IMR-90 (cell line): ENCODE measurements at regions not wholly inside any gene's neighbourhood (a gene's known extent, or its start where the extent isn't known, plus 50 kb on each side); places are given as distances from the start of the nearest gene placed in this dataset.

Experiments used
- ATAC-seq: fragments of 200-7000 bp; cut with Tn5 transposase; 2 replicates; pipeline ENCODE4 v1.9.1; 2020; ENCODE audit warnings: low read depth, mild to moderate bottlenecking, moderate library complexity
- BruUV-seq: library from RNA; stranded (reverse); fragments of 400-500 nt; replicated peaks from 2 replicates; lab custom pipeline; 2021; lab: Mats Ljungman, UMichigan
- CTCF ChIA-PET: fragments of 300-600 bp; formaldehyde crosslinking; extraction: SDS; loops from one replicate; lab custom pipeline; 2021; ENCODE audit warnings: antibody characterized with exemption; lab: Yijun Ruan, JAX
- POLR2A ChIA-PET: fragments of 300-600 bp; sonication (Branson Sonifier 250); formaldehyde crosslinking; loops from one replicate; lab custom pipeline; 2022; ENCODE audit warnings: antibody characterized with exemption; ENCODE audit not compliant: unreplicated experiment; lab: Charles Lee
- DNase-seq: peaks from one replicate; pipeline ENCODE4 v3.0.0; 2013
- H2AFZ ChIP-seq: replicated peaks from 2 replicates; pipeline ENCODE3; 2013; ENCODE audit warnings: low read length, mild to moderate bottlenecking; ENCODE audit not compliant: poor library complexity
- H2AK5ac ChIP-seq: 2 replicates; pipeline ENCODE4 v1.6.1; 2013; ENCODE audit warnings: low read depth, low read length, inconsistent platforms
- H2AK9ac ChIP-seq: replicated peaks from 2 replicates; pipeline ENCODE3; 2013; ENCODE audit warnings: mild to moderate bottlenecking, low read depth, low read length, moderate library complexity; ENCODE audit not compliant: poor library complexity
- H2BK120ac ChIP-seq: 2 replicates; pipeline ENCODE4 v1.6.1; 2013; ENCODE audit warnings: low read depth, low read length, inconsistent platforms
- H2BK15ac ChIP-seq: 3 replicates; pipeline ENCODE4 v1.6.1; 2013; ENCODE audit warnings: low read depth, low read length, inconsistent platforms
- H2BK20ac ChIP-seq: 2 replicates; pipeline ENCODE4 v1.6.1; 2013; ENCODE audit warnings: low read depth, mild to moderate bottlenecking, inconsistent platforms, low read length, moderate library complexity
- H2BK5ac ChIP-seq: 2 replicates; pipeline ENCODE4 v1.6.1; 2013; ENCODE audit warnings: mild to moderate bottlenecking, low read depth, low read length, inconsistent platforms; ENCODE audit not compliant: poor library complexity, severe bottlenecking
- H3K14ac ChIP-seq: replicated peaks from 2 replicates; pipeline ENCODE4 v1.6.1; 2013; ENCODE audit warnings: low read depth, low read length, inconsistent platforms
- H3K18ac ChIP-seq: 2 replicates; pipeline ENCODE4 v1.6.1; 2013; ENCODE audit warnings: low read depth, low read length, control low read depth
- H3K23ac ChIP-seq: 2 replicates; pipeline ENCODE4 v1.6.1; 2013; ENCODE audit warnings: low read depth, low read length, inconsistent platforms
- H3K27ac ChIP-seq: 2 replicates; pipeline ENCODE4 v1.5.1; 2013; ENCODE audit warnings: mild to moderate bottlenecking, control low read depth, low read length; ENCODE audit not compliant: insufficient read depth
- H3K27me3 ChIP-seq: 2 replicates; pipeline ENCODE4 v1.6.1; 2013; ENCODE audit warnings: low read length; ENCODE audit not compliant: control insufficient read depth, insufficient read depth
- H3K36me3 ChIP-seq: 2 replicates; pipeline ENCODE4 v1.6.1; 2013; ENCODE audit warnings: low read length, mixed read lengths; ENCODE audit not compliant: control insufficient read depth, insufficient read depth
- H3K4ac ChIP-seq: 2 replicates; pipeline ENCODE4 v1.6.1; 2013; ENCODE audit warnings: low read depth, low read length, inconsistent platforms
- H3K4me1 ChIP-seq: 2 replicates; pipeline ENCODE4 v1.6.1; 2013; ENCODE audit warnings: low read length, mixed read lengths; ENCODE audit not compliant: control insufficient read depth, insufficient read depth
- H3K4me2 ChIP-seq: 2 replicates; pipeline ENCODE4 v1.6.1; 2013; ENCODE audit warnings: low read depth, mild to moderate bottlenecking, control low read depth, low read length, moderate library complexity
- H3K4me3 ChIP-seq: 2 replicates; pipeline ENCODE4 v1.5.1; 2013; ENCODE audit warnings: low read depth, mild to moderate bottlenecking, control low read depth, low read length, moderate library complexity; ENCODE audit not compliant: insufficient read depth
- H3K56ac ChIP-seq: 2 replicates; pipeline ENCODE4 v1.6.1; 2013; ENCODE audit warnings: low read length, inconsistent platforms; ENCODE audit not compliant: insufficient read depth; ENCODE audit errors: extremely low read depth
- H3K79me1 ChIP-seq, 2 experiments: 2 replicates each; pipeline ENCODE4 v1.6.1; 2013; ENCODE audit warnings: low read length in 2 of 2, inconsistent platforms in 1 of 2, low read depth in 1 of 2
- H3K9ac ChIP-seq: 2 replicates; pipeline ENCODE4 v1.6.1; 2013; ENCODE audit warnings: low read depth, low read length, control low read depth
- H3K9me1 ChIP-seq: 2 replicates; pipeline ENCODE4 v1.6.1; 2013; ENCODE audit warnings: low read length, inconsistent platforms; ENCODE audit not compliant: insufficient read depth
- H3K9me3 ChIP-seq: 2 replicates; pipeline ENCODE4 v1.6.1; 2013; ENCODE audit warnings: low read length; ENCODE audit not compliant: control insufficient read depth, insufficient read depth
- H4K20me1 ChIP-seq: 2 replicates; pipeline ENCODE4 v1.6.1; 2013; ENCODE audit warnings: low read length, inconsistent platforms; ENCODE audit not compliant: insufficient read depth
- H4K5ac ChIP-seq: 2 replicates; pipeline ENCODE4 v1.6.1; 2013; ENCODE audit warnings: mild to moderate bottlenecking, low read depth, low read length, control low read depth
- H4K8ac ChIP-seq, 2 experiments: 2 replicates each; pipeline ENCODE4 v1.6.1; 2013; ENCODE audit warnings: low read depth in 2 of 2, low read length in 2 of 2, control low read depth in 1 of 2, inconsistent platforms in 1 of 2
- H4K91ac ChIP-seq: 2 replicates; pipeline ENCODE4 v1.6.1; 2013; ENCODE audit warnings: low read depth, low read length, inconsistent platforms; ENCODE audit not compliant: insufficient read depth
- BHLHE40 ChIP-seq: fragments of 150-350 bp; IDR thresholded peaks from 2 replicates; pipeline ENCODE4 v1.6.1; 2016; ENCODE audit warnings: mild to moderate bottlenecking, low read depth, low read length
- CEBPB ChIP-seq: IDR thresholded peaks from 2 replicates; pipeline ENCODE4 v1.6.1; 2012; ENCODE audit warnings: low read depth, low read length, improper control_type of control experiment
- CHD1 ChIP-seq: IDR thresholded peaks from 2 replicates; pipeline ENCODE4 v1.6.1; 2012; ENCODE audit warnings: low read depth, low read length, improper control_type of control experiment
- ELK1 ChIP-seq: fragments of 150-350 bp; IDR thresholded peaks from 2 replicates; pipeline ENCODE4 v1.6.1; 2016; ENCODE audit warnings: low read depth, mild to moderate bottlenecking, low read length, moderate library complexity, borderline replicate concordance
- FOS ChIP-seq: fragments of 150-350 bp; IDR thresholded peaks from 2 replicates; pipeline ENCODE4 v1.6.1; 2016; ENCODE audit warnings: low read depth, low read length
- MAFK ChIP-seq: IDR thresholded peaks from 2 replicates; pipeline ENCODE4 v1.6.1; 2012; ENCODE audit warnings: low read depth, low read length, improper control_type of control experiment
- MAZ ChIP-seq: IDR thresholded peaks from 2 replicates; pipeline ENCODE4 v1.6.1; 2012; ENCODE audit warnings: low read depth, mild to moderate bottlenecking, low read length, improper control_type of control experiment, moderate library complexity, borderline replicate concordance
- MXI1 ChIP-seq: IDR thresholded peaks from 2 replicates; pipeline ENCODE4 v1.6.1; 2012; ENCODE audit warnings: low read depth, mild to moderate bottlenecking, low read length, moderate library complexity, borderline replicate concordance
- NFE2L2 ChIP-seq: fragments of 150-350 bp; IDR thresholded peaks from 2 replicates; pipeline ENCODE4 v1.6.1; 2016; ENCODE audit warnings: low read depth, mild to moderate bottlenecking, low read length
- POLR2A ChIP-seq: IDR thresholded peaks from 2 replicates; pipeline ENCODE4 v1.6.1; 2012; ENCODE audit warnings: mild to moderate bottlenecking, low read depth, low read length
- RAD21 ChIP-seq: IDR thresholded peaks from 2 replicates; pipeline ENCODE4 v1.6.1; 2012; ENCODE audit warnings: low read length, improper control_type of control experiment
- RCOR1 ChIP-seq: IDR thresholded peaks from 2 replicates; pipeline ENCODE4 v1.6.1; 2012; ENCODE audit warnings: mild to moderate bottlenecking, low read length, improper control_type of control experiment; ENCODE audit not compliant: insufficient replicate concordance
- RFX5 ChIP-seq: IDR thresholded peaks from 2 replicates; pipeline ENCODE4 v1.8.0; 2012; ENCODE audit warnings: low read depth, mild to moderate bottlenecking, low read length, moderate library complexity
- SMC3 ChIP-seq: fragments of 150-350 bp; IDR thresholded peaks from 2 replicates; pipeline ENCODE4 v1.6.1; 2016; ENCODE audit warnings: low read depth, mild to moderate bottlenecking, antibody characterized with exemption, low read length, moderate library complexity
- USF2 ChIP-seq: fragments of 150-350 bp; IDR thresholded peaks from 2 replicates; pipeline ENCODE4 v1.6.1; 2017; ENCODE audit warnings: mild to moderate bottlenecking, antibody characterized with exemption, low read length, low read depth
- WGBS, 2 experiments: methylation state at CpG; one replicate each; pipeline versions ENCODE4 v1.1.5 to v1.1.7; 2013; ENCODE audit warnings: missing lambda C conversion rate in 2 of 2; ENCODE audit not compliant: insufficient read length in 1 of 2; ENCODE audit errors: extremely low coverage in 2 of 2; 5-methylcytosine and 5-hydroxymethylcytosine counted together
- dilution Hi-C: fragments of 300-500 bp; cut with HindIII; formaldehyde crosslinking; loops from one replicate; pipeline ENCODE4 v1.14.3; 2018; ENCODE audit warnings: low sequenced_read_pairs; ENCODE audit not compliant: unreplicated experiment
- in situ Hi-C: fragments of 300-500 bp; cut with MboI; formaldehyde crosslinking; loops from 3 replicates; pipeline ENCODE4 v1.14.3; 2019; ENCODE audit warnings: low sequenced_read_pairs, inconsistent platforms, mixed read lengths
- intact Hi-C: fragments of 100-400 bp; cut with micrococcal nuclease; formaldehyde crosslinking; loops from 2 replicates; pipeline ENCODE4 v1.10.0; 2022
- TF ChIP-seq, protein P1 (sequence below): conservative IDR thresholded peaks from 2 replicates; pipeline ENCODE4 v1.5.1; 2012; ENCODE audit warnings: mild to moderate bottlenecking, low read depth, low read length, improper control_type of control experiment

GRCh38 chr21:36641346-36641745 is 57.6 kb upstream of the SIM2 start:
- H3K9me3 ChIP-seq, result peaks cover 2% of the 10 kb centered on the region; the same call in 1 of the 2 replicates
- WGBS, 2 experiments, result no CpG with 5 or more reads among the region's 1 CpG
- in situ Hi-C loops, result no loop called here
- H2BK15ac ChIP-seq, result no peak overlapping the region
- H2AK5ac ChIP-seq, result no peak overlapping the region
- H3K18ac ChIP-seq, result no peak overlapping the region
- H4K20me1 ChIP-seq, result no peaks in the 10 kb centered on the region
- no peak overlapping the region for H2AK9ac ChIP-seq
- no peak overlapping the region for H2BK20ac ChIP-seq
- intact Hi-C loops, result no loop called here
- ChIA-PET POLR2A (no interaction called here), CTCF (interaction anchor here (1.9 kb wide), 1 partner anchor 11 kb away, joined by 4 read pairs; no protein-coding TSS in a partner anchor)
- H3K4me1 ChIP-seq, result peaks cover 1% of the 10 kb centered on the region
- no peaks in the 10 kb centered on the region for H3K79me1 ChIP-seq
- H3K9me1 ChIP-seq, result peaks cover 6% of the 10 kb centered on the region; the same call in 1 of the 2 replicates
- no peak overlapping the region for H3K4me2 ChIP-seq
- H3K23ac ChIP-seq, result no peak overlapping the region
- H4K5ac ChIP-seq, result no peak overlapping the region
- H3K9ac ChIP-seq, result no peak overlapping the region
- TF ChIP-seq SMC3, result no peak
- no peak for TF ChIP-seq POLR2A
- TF ChIP-seq CHD1, result no peak
- no peak for TF ChIP-seq FOS
- no peak for TF ChIP-seq MAFK
- TF ChIP-seq USF2, result no peak
- TF ChIP-seq NFE2L2, result no peak
- TF ChIP-seq BHLHE40, result no peak
- TF ChIP-seq CEBPB, result no peak
- TF ChIP-seq, protein P1, sequence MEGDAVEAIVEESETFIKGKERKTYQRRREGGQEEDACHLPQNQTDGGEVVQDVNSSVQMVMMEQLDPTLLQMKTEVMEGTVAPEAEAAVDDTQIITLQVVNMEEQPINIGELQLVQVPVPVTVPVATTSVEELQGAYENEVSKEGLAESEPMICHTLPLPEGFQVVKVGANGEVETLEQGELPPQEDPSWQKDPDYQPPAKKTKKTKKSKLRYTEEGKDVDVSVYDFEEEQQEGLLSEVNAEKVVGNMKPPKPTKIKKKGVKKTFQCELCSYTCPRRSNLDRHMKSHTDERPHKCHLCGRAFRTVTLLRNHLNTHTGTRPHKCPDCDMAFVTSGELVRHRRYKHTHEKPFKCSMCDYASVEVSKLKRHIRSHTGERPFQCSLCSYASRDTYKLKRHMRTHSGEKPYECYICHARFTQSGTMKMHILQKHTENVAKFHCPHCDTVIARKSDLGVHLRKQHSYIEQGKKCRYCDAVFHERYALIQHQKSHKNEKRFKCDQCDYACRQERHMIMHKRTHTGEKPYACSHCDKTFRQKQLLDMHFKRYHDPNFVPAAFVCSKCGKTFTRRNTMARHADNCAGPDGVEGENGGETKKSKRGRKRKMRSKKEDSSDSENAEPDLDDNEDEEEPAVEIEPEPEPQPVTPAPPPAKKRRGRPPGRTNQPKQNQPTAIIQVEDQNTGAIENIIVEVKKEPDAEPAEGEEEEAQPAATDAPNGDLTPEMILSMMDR, result no peak
- TF ChIP-seq MXI1, result no peak
- TF ChIP-seq MAZ, result no peak
- no peak for TF ChIP-seq RAD21
- TF ChIP-seq RFX5, result no peak
- no peak for TF ChIP-seq ELK1
- no peak for TF ChIP-seq RCOR1
- no peak overlapping the region for H3K14ac ChIP-seq
- dilution Hi-C loops, result no loop called here
- H3K36me3 ChIP-seq, result no peaks in the 10 kb centered on the region
- H3K27ac ChIP-seq, result no peak overlapping the region
- peaks cover 6% of the 10 kb centered on the region for H3K27me3 ChIP-seq
- H2BK120ac ChIP-seq, result no peak overlapping the region
- ATAC-seq (no peak), DNase-seq (no peak)
- H3K4me3 ChIP-seq, result no peak overlapping the region
- no peak overlapping the region for H3K4ac ChIP-seq
- H4K8ac ChIP-seq, result no peak overlapping the region
- H2BK5ac ChIP-seq, result no peak overlapping the region
- H2AFZ ChIP-seq, result no peak overlapping the region
- H3K56ac ChIP-seq, result no peak overlapping the region
- no TSS peak for BruUV-seq
- no peak overlapping the region for H4K91ac ChIP-seq
